HepG2 (cell line): ENCODE measurements at regions not wholly inside any gene's neighbourhood (a gene's known extent, or its start where the extent isn't known, plus 50 kb on each side); places are given as distances from the start of the nearest gene placed in this dataset.

Experiments
- ATAC-seq: fragments of 200-7000 bp; cut with Tn5 transposase; 3 replicates; pipeline ENCODE4 v1.9.1; 2020; ENCODE audit warnings: mild to moderate bottlenecking, moderate library complexity
- BruUV-seq: library from RNA; stranded (reverse); fragments of 400-500 nt; replicated peaks from 2 replicates; lab custom pipeline; 2021; lab: Mats Ljungman, UMichigan
- CTCF ChIA-PET: fragments of 300-600 bp; formaldehyde crosslinking; extraction: SDS; loops from one replicate; lab custom pipeline; 2021; ENCODE audit warnings: low total read pairs, inconsistent platforms, low intra/inter-chr PET ratio; lab: Yijun Ruan, JAX
- POLR2A ChIA-PET: fragments of 350-600 bp; sonication (Branson Sonifier 250); formaldehyde crosslinking; loops from one replicate; lab custom pipeline; 2020; ENCODE audit warnings: antibody characterized with exemption, inconsistent platforms; lab: Yijun Ruan, JAX
- DNase-seq: peaks from one replicate; pipeline ENCODE4 v3.0.0-alpha.2; 2015; ENCODE audit warnings: low spot score
- FAIRE-seq: peaks from 3 replicates; lab custom pipeline; 2011; peaks lifted over from hg19 to GRCh38; lab: Jason Lieb, UNC
- H2AFZ ChIP-seq: one replicate; pipeline ENCODE4 v1.6.1; 2011; ENCODE audit warnings: low read length, inconsistent platforms
- H3K27ac ChIP-seq: fragments of 300-600 bp; 3 replicates; pipeline ENCODE4 v1.8.0; 2011; ENCODE audit warnings: mixed run types, mild to moderate bottlenecking, mixed read lengths, low read length, inconsistent platforms; ENCODE audit not compliant: insufficient read depth; ENCODE audit errors: extremely low read length
- H3K27me3 ChIP-seq, 2 experiments: fragments of 200-600 bp in 1 of 2; 2 replicates in 1 of 2; 3 replicates in 1 of 2; pipeline versions ENCODE4 v1.6.0 to v1.8.0; 2011; ENCODE audit warnings: low read length in 2 of 2, mild to moderate bottlenecking in 2 of 2, moderate library complexity in 2 of 2, inconsistent platforms in 1 of 2; ENCODE audit not compliant: insufficient read depth in 2 of 2, control insufficient read depth in 1 of 2
- H3K36me3 ChIP-seq, 2 experiments: fragments of 200-600 bp in 1 of 2; replicated peaks in 1 of 2; 2 replicates in 1 of 2; 3 replicates in 1 of 2; pipeline versions ENCODE4 v1.5.1 to v1.8.0; 2011; ENCODE audit warnings: low read length in 2 of 2, inconsistent platforms in 1 of 2; ENCODE audit not compliant: insufficient read depth in 2 of 2, control insufficient read depth in 1 of 2
- H3K4me1 ChIP-seq: 2 replicates; pipeline ENCODE4 v1.5.1; 2012; ENCODE audit warnings: low read length, inconsistent platforms; ENCODE audit not compliant: insufficient read depth
- H3K4me2 ChIP-seq: 2 replicates; pipeline ENCODE4 v1.6.0; 2011; ENCODE audit warnings: low read depth, low read length, inconsistent platforms
- H3K4me3 ChIP-seq, 3 experiments: fragments of 200-600 bp in 1 of 3; sonication (generic), shearing (Covaris generic) in 1 of 3; replicated peaks in 1 of 3; 2 replicates each; pipeline ENCODE4 v1.5.1; 2011 to 2016; ENCODE audit warnings: low read length in 3 of 3, inconsistent platforms in 2 of 3, low read depth in 2 of 3, mild to moderate bottlenecking in 2 of 3, control low read depth in 1 of 3, mixed read lengths in 1 of 3; ENCODE audit not compliant: insufficient read depth in 1 of 3
- H3K79me2 ChIP-seq: one replicate; pipeline ENCODE4 v1.6.1; 2011; ENCODE audit warnings: low read length, inconsistent platforms; ENCODE audit not compliant: insufficient read depth
- H3K9ac ChIP-seq: 2 replicates; pipeline ENCODE4 v1.6.0; 2011; ENCODE audit warnings: mild to moderate bottlenecking, low read depth, low read length, inconsistent platforms; ENCODE audit not compliant: insufficient read depth
- H3K9me3 ChIP-seq: 2 replicates; pipeline ENCODE4 v1.5.1; 2012; ENCODE audit warnings: mild to moderate bottlenecking, low read length
- H4K20me1 ChIP-seq: 2 replicates; pipeline ENCODE4 v1.6.0; 2011; ENCODE audit warnings: inconsistent platforms, mild to moderate bottlenecking, low read length, moderate library complexity; ENCODE audit not compliant: insufficient read depth
- CAMTA2 ChIP-seq: sonication (generic); formaldehyde crosslinking; IDR thresholded peaks from 2 replicates; pipeline ENCODE4 v1.4.0; 2020; ENCODE audit warnings: mild to moderate bottlenecking, missing genetic modification reagents, borderline replicate concordance
- GATAD2A ChIP-seq: IDR thresholded peaks from 2 replicates; pipeline ENCODE4 v1.6.1; 2016
- POGZ ChIP-seq: sonication (generic); formaldehyde crosslinking; IDR thresholded peaks from 2 replicates; pipeline ENCODE4 v1.4.0; 2020; ENCODE audit warnings: mild to moderate bottlenecking, missing genetic modification reagents
- THAP7 ChIP-seq: sonication (generic); formaldehyde crosslinking; IDR thresholded peaks from 2 replicates; pipeline ENCODE4 v1.8.1; 2023; ENCODE audit warnings: mild to moderate bottlenecking, missing genetic modification reagents
- ZFP41 ChIP-seq: sonication (generic); formaldehyde crosslinking; IDR thresholded peaks from 2 replicates; pipeline ENCODE4 v1.4.0; 2020; ENCODE audit warnings: mild to moderate bottlenecking, missing genetic modification reagents, borderline replicate concordance
- ZNF101 ChIP-seq: sonication (generic); formaldehyde crosslinking; IDR thresholded peaks from 2 replicates; pipeline ENCODE4 v1.4.0; 2020; ENCODE audit warnings: mild to moderate bottlenecking, low read depth, missing genetic modification reagents, borderline replicate concordance
- ZNF678 ChIP-seq: sonication (generic); formaldehyde crosslinking; IDR thresholded peaks from 2 replicates; pipeline ENCODE4 v1.4.0; 2020; ENCODE audit warnings: mild to moderate bottlenecking, missing genetic modification reagents
- in situ Hi-C: cut with HindIII; loops from 2 replicates; pipeline ENCODE4 v1.10.0; 2017; ENCODE audit warnings: low pct_unique_long_range_greater_than_20kb; ENCODE audit not compliant: extremely low pct_ligation_motif_present
- intact Hi-C: fragments of 100-400 bp; cut with micrococcal nuclease; formaldehyde crosslinking; loops from one replicate; pipeline ENCODE4 v1.10.0; 2022; ENCODE audit not compliant: unreplicated experiment
- TF ChIP-seq, protein P1 (sequence below): sonication (generic); formaldehyde crosslinking; IDR thresholded peaks from 2 replicates; pipeline ENCODE4 v1.5.0; 2020; ENCODE audit warnings: mild to moderate bottlenecking, missing genetic modification reagents, borderline replicate concordance
- TF ChIP-seq, protein P2 (sequence below): sonication (generic); formaldehyde crosslinking; IDR thresholded peaks from 2 replicates; pipeline ENCODE4 v1.4.0; 2020; ENCODE audit warnings: mild to moderate bottlenecking, missing genetic modification reagents
- TF ChIP-seq, protein P3 (sequence below): sonication (generic); formaldehyde crosslinking; IDR thresholded peaks from 2 replicates; pipeline ENCODE4 v1.5.0; 2020; ENCODE audit warnings: mild to moderate bottlenecking, missing genetic modification reagents
- TF ChIP-seq, protein P4 (sequence below): sonication (generic); formaldehyde crosslinking; IDR thresholded peaks from 2 replicates; pipeline ENCODE4 v1.4.0; 2020; ENCODE audit warnings: mild to moderate bottlenecking, missing genetic modification reagents

- TF ChIP-seq ZNF101 (CRISPR knock-in tag): no peak
- TF ChIP-seq, protein P1, sequence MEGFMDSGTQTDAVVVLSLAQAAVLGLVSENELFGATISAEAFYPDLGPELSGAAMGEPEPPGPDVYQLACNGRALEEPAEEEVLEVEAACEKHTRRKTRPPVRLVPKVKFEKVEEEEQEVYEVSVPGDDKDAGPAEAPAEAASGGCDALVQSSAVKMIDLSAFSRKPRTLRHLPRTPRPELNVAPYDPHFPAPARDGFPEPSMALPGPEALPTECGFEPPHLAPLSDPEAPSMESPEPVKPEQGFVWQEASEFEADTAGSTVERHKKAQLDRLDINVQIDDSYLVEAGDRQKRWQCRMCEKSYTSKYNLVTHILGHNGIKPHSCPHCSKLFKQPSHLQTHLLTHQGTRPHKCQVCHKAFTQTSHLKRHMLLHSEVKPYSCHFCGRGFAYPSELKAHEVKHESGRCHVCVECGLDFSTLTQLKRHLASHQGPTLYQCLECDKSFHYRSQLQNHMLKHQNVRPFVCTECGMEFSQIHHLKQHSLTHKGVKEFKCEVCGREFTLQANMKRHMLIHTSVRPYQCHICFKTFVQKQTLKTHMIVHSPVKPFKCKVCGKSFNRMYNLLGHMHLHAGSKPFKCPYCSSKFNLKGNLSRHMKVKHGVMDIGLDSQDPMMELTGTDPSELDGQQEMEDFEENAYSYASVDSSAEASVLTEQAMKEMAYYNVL (CRISPR knock-in tag): no peak
Observed at GRCh38 chr5:155485386-155485785, 471.8 kb downstream of the KIF4B start (continued).

GRCh38 chr5:155489949-155490348 lies 476.4 kb downstream of the KIF4B start:
- H3K4me3 ChIP-seq: no peak overlapping the region
- H3K27me3 ChIP-seq: no peaks in the 10 kb centered on the region; a peak in 2 of 5 replicates
- H3K36me3 ChIP-seq: no peaks in the 10 kb centered on the region
- H3K9me3 ChIP-seq: no peaks in the 10 kb centered on the region
- ChIA-PET POLR2A (no interaction called here), CTCF (no interaction called here)
- H3K27ac ChIP-seq: no peak overlapping the region
- H4K20me1 ChIP-seq: no peaks in the 10 kb centered on the region
- DNase-seq (no peak), ATAC-seq (no peak), FAIRE-seq (no peak)
- BruUV-seq: no TSS peak
- H2AFZ ChIP-seq: no peak overlapping the region
- no peaks in the 10 kb centered on the region for H3K79me2 ChIP-seq
- no peak overlapping the region for H3K9ac ChIP-seq
- no peaks in the 10 kb centered on the region for H3K4me1 ChIP-seq
- in situ Hi-C loops: no loop called here
- intact Hi-C loops: no loop called here
- H3K4me2 ChIP-seq: no peak overlapping the region
- TF ChIP-seq ZNF678 (CRISPR knock-in tag) (no peak), GATAD2A (CRISPR knock-in tag) (no peak), THAP7 (CRISPR knock-in tag) (no peak), CAMTA2 (CRISPR knock-in tag) (no peak), POGZ (no peak), ZFP41 (no peak)
- TF ChIP-seq, protein P2, sequence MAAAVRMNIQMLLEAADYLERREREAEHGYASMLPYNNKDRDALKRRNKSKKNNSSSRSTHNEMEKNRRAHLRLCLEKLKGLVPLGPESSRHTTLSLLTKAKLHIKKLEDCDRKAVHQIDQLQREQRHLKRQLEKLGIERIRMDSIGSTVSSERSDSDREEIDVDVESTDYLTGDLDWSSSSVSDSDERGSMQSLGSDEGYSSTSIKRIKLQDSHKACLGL (CRISPR knock-in tag): no peak
- TF ChIP-seq, protein P3, sequence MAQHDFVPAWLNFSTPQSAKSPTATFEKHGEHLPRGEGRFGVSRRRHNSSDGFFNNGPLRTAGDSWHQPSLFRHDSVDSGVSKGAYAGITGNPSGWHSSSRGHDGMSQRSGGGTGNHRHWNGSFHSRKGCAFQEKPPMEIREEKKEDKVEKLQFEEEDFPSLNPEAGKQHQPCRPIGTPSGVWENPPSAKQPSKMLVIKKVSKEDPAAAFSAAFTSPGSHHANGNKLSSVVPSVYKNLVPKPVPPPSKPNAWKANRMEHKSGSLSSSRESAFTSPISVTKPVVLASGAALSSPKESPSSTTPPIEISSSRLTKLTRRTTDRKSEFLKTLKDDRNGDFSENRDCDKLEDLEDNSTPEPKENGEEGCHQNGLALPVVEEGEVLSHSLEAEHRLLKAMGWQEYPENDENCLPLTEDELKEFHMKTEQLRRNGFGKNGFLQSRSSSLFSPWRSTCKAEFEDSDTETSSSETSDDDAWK (CRISPR knock-in tag): no peak
- TF ChIP-seq, protein P4, sequence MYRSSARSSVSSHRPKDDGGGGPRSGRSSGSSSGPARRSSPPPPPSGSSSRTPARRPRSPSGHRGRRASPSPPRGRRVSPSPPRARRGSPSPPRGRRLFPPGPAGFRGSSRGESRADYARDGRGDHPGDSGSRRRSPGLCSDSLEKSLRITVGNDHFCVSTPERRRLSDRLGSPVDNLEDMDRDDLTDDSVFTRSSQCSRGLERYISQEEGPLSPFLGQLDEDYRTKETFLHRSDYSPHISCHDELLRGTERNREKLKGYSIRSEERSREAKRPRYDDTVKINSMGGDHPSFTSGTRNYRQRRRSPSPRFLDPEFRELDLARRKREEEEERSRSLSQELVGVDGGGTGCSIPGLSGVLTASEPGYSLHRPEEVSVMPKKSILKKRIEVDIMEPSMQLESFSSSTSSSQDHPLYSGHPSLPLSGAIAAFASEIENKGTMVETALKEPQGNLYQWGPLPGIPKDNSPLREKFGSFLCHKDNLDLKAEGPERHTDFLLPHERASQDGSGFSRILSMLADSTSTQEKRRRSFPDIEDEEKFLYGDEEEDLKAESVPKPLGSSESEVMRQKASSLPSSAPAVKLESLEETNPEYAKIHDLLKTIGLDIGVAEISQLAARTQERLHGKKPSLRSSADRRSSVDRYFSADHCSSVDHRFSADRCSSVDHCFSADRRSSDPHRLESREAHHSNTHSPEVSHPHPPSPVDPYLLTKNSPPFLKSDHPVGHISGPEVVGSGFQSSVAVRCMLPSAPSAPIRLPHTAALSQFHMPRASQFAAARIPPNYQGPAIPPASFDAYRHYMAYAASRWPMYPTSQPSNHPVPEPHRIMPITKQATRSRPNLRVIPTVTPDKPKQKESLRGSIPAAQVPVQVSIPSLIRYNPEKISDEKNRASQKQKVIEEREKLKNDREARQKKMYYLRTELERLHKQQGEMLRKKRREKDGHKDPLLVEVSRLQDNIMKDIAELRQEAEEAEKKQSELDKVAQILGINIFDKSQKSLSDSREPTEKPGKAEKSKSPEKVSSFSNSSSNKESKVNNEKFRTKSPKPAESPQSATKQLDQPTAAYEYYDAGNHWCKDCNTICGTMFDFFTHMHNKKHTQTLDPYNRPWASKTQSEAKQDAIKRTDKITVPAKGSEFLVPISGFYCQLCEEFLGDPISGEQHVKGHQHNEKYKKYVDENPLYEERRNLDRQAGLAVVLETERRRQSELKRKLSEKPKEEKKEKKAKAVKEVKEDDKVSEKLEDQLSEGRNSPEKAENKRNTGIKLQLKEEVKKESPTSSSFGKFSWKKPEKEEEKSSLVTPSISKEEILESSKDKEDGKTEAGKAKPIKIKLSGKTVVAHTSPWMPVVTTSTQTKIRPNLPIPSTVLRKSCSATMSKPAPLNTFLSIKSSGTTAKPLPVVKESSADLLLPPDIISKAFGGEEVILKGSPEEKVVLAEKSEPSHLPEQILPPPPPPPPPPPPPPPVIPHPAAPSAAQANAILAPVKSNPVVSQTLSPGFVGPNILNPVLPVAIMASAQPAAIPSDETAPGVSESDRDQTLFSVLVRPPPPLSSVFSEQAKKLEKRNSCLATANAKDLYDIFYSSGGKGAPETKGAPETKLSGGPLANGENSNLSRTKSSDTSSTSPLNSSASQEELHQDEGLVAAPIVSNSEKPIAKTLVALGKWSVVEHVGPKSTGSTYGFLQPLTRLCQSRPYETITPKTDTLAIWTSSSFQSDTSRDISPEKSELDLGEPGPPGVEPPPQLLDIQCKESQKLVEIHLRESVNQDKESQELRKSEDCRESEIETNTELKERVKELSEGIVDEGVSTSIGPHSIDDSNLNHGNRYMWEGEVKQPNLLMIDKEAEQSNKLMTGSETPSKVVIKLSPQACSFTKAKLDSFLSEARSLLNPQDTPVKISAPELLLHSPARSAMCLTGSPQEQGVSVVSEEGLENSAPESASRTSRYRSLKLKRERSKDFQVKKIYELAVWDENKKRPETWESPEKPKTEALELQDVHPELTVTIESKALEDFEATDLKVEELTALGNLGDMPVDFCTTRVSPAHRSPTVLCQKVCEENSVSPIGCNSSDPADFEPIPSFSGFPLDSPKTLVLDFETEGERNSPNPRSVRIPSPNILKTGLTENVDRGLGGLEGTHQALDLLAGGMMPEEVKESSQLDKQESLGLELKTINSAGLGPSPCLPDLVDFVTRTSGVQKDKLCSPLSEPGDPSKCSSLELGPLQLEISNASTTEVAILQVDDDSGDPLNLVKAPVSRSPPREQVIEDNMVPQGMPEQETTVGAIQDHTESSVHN (CRISPR knock-in tag): no peak
